HEK293 (cell line): ENCODE measurements at regions not wholly inside any gene's neighbourhood (a gene's known extent, or its start where the extent isn't known, plus 50 kb on each side); places are given as distances from the start of the nearest gene placed in this dataset.
"Not testable (repeated sequence)": the region's sequence is repeated elsewhere in the genome, so short reads cannot be mapped to it uniquely, and the experiment has no call there.

Source experiments
- CTCF ChIA-PET: fragments of 350-600 bp; formaldehyde crosslinking; extraction: SDS; loops from one replicate; lab custom pipeline; 2021; ENCODE audit warnings: antibody characterized with exemption; lab: Yijun Ruan, JAX
- POLR2A ChIA-PET: fragments of 300-600 bp; formaldehyde crosslinking; extraction: SDS; loops from one replicate; lab custom pipeline; 2020; ENCODE audit warnings: antibody characterized with exemption, inconsistent platforms; lab: Yijun Ruan, JAX
- H3K27ac ChIP-seq: fragments of 200-500 bp; sonication (Bioruptor generic); 2 replicates; pipeline ENCODE4 v1.5.1; 2014; ENCODE audit warnings: low read depth, low read length, control low read depth, inconsistent platforms; ENCODE audit errors: extremely low read depth
- H3K36me3 ChIP-seq, 2 experiments: fragments of 200-500 bp in 1 of 2; sonication (Bioruptor generic) in 1 of 2; 1 replicate in 1 of 2; 2 replicates in 1 of 2; pipeline ENCODE4 v1.5.1; 2014 to 2017; ENCODE audit warnings: inconsistent platforms in 2 of 2, low read length in 2 of 2; ENCODE audit not compliant: control insufficient read depth in 2 of 2, insufficient read depth in 1 of 2
- H3K4me1 ChIP-seq: fragments of 200-500 bp; sonication (Bioruptor generic); 2 replicates; pipeline ENCODE4 v1.5.1; 2014; ENCODE audit warnings: mild to moderate bottlenecking, low read length, inconsistent platforms; ENCODE audit not compliant: control insufficient read depth, insufficient read depth
- H3K4me3 ChIP-seq: 2 replicates; pipeline ENCODE4 v1.5.1; 2011; ENCODE audit warnings: low read depth, mild to moderate bottlenecking, control low read depth, low read length, moderate library complexity
- H3K9me3 ChIP-seq: fragments of 200-500 bp; sonication (Bioruptor generic); 2 replicates; pipeline ENCODE4 v1.5.1; 2014; ENCODE audit warnings: low read depth, low read length, inconsistent platforms; ENCODE audit not compliant: control insufficient read depth, insufficient read depth
- EGR2 ChIP-seq: fragments of 450-650 bp; formaldehyde crosslinking; IDR thresholded peaks from 2 replicates; pipeline ENCODE4 v1.5.1; 2016; ENCODE audit warnings: low read depth, missing biosample characterization, missing genetic modification characterization
- ELK4 ChIP-seq: IDR thresholded peaks from 2 replicates; pipeline ENCODE4 v1.6.1; 2011; ENCODE audit warnings: mild to moderate bottlenecking, low read depth, low read length, borderline replicate concordance
- IKZF3 ChIP-seq: fragments of 450-650 bp; IDR thresholded peaks from 2 replicates; pipeline ENCODE4 v1.5.0; 2018; ENCODE audit warnings: missing biosample characterization, mild to moderate bottlenecking, missing genetic modification characterization, moderate library complexity
- PRDM4 ChIP-seq: fragments of 450-650 bp; formaldehyde crosslinking; IDR thresholded peaks from 2 replicates; pipeline ENCODE4 v1.5.1; 2017; ENCODE audit warnings: missing biosample characterization, missing genetic modification characterization
- WT1 ChIP-seq: fragments of 450-650 bp; formaldehyde crosslinking; IDR thresholded peaks from 2 replicates; pipeline ENCODE4 v1.5.1; 2016; ENCODE audit warnings: missing biosample characterization, missing genetic modification characterization
- ZBTB11 ChIP-seq: fragments of 450-650 bp; formaldehyde crosslinking; conservative IDR thresholded peaks from 2 replicates; pipeline ENCODE4 v1.5.1; 2016; ENCODE audit warnings: low read depth, missing biosample characterization, missing genetic modification characterization
- ZBTB20 ChIP-seq: fragments of 450-650 bp; formaldehyde crosslinking; IDR thresholded peaks from 2 replicates; pipeline ENCODE4 v1.5.1; 2016; ENCODE audit warnings: missing biosample characterization, missing genetic modification characterization
- ZBTB21 ChIP-seq: fragments of 450-650 bp; formaldehyde crosslinking; IDR thresholded peaks from 2 replicates; pipeline ENCODE4 v1.5.1; 2017; ENCODE audit warnings: missing biosample characterization, missing genetic modification characterization
- ZBTB26 ChIP-seq: fragments of 450-650 bp; formaldehyde crosslinking; optimal IDR thresholded peaks from 2 replicates; pipeline ENCODE3; 2016; ENCODE audit warnings: missing biosample characterization, mild to moderate bottlenecking, missing genetic modification characterization
- ZBTB48 ChIP-seq: fragments of 450-650 bp; formaldehyde crosslinking; IDR thresholded peaks from 2 replicates; pipeline ENCODE4 v1.5.1; 2016; ENCODE audit warnings: missing biosample characterization, missing genetic modification characterization
- ZFP37 ChIP-seq: fragments of 450-650 bp; formaldehyde crosslinking; IDR thresholded peaks from 2 replicates; pipeline ENCODE4 v1.5.1; 2016; ENCODE audit warnings: missing biosample characterization, missing genetic modification characterization
- ZNF114 ChIP-seq: fragments of 450-650 bp; formaldehyde crosslinking; IDR thresholded peaks from 2 replicates; pipeline ENCODE4 v1.5.0; 2017; ENCODE audit warnings: missing biosample characterization, missing genetic modification characterization
- ZNF146 ChIP-seq: fragments of 450-650 bp; formaldehyde crosslinking; IDR thresholded peaks from 2 replicates; pipeline ENCODE4 v1.5.1; 2016; ENCODE audit warnings: missing biosample characterization, missing genetic modification characterization
- ZNF341 ChIP-seq: fragments of 450-650 bp; formaldehyde crosslinking; IDR thresholded peaks from 2 replicates; pipeline ENCODE4; 2016; ENCODE audit warnings: low read depth, missing biosample characterization, missing genetic modification characterization
- ZNF560 ChIP-seq: fragments of 450-650 bp; formaldehyde crosslinking; IDR thresholded peaks from 2 replicates; pipeline ENCODE4 v1.5.1; 2017; ENCODE audit warnings: missing biosample characterization, missing genetic modification characterization, borderline replicate concordance
- ZNF626 ChIP-seq: fragments of 450-650 bp; sonication (Bioruptor Pico); formaldehyde crosslinking; IDR thresholded peaks from 2 replicates; pipeline ENCODE4 v1.5.1; 2018; ENCODE audit warnings: missing biosample characterization, missing genetic modification characterization, inconsistent platforms
- ZNF654 ChIP-seq: fragments of 450-650 bp; formaldehyde crosslinking; IDR thresholded peaks from 2 replicates; pipeline ENCODE4 v1.5.1; 2016; ENCODE audit warnings: low read depth, missing biosample characterization, missing genetic modification characterization

- ChIA-PET POLR2A (no interaction called here), CTCF (interaction anchor here (0.6 to 1.6 kb wide), 4 partner anchors 15 to 207 kb away, joined by 3 to 9 read pairs (median 3); no protein-coding TSS in a partner anchor)
- no peaks in the 10 kb centered on the region for H3K36me3 ChIP-seq
- no peak overlapping the region for H3K27ac ChIP-seq
- H3K9me3 ChIP-seq: no peaks in the 10 kb centered on the region
- no peak overlapping the region for H3K4me3 ChIP-seq
- no peak for TF ChIP-seq ZNF560
- no peak for TF ChIP-seq EGR2 (tag by site-specific recombination)
- TF ChIP-seq ZBTB26: no peak
- no peak for TF ChIP-seq ZBTB21 (tag by site-specific recombination)
- no peak for TF ChIP-seq ZBTB20 (tag by site-specific recombination)
- TF ChIP-seq ZNF654: peak; percentile 88
- no peaks in the 10 kb centered on the region for H3K4me1 ChIP-seq
These were observed 124.6 kb upstream of the KCNAB1 start for GRCh38 chr3:155995525-155996370.

GRCh38 chr3:155996882-155997281 lies 123.5 kb upstream of the KCNAB1 start:
- Histone ChIP-seq H3K9me3 (no peaks in the 10 kb centered on the region), H3K36me3 (no peaks in the 10 kb centered on the region)
- POLR2A ChIA-PET: no interaction called here
- TF ChIP-seq ZBTB48 (tag by site-specific recombination): no peak
- no peak for TF ChIP-seq PRDM4 (tag by site-specific recombination)
- TF ChIP-seq IKZF3 (tag by site-specific recombination): no peak
- TF ChIP-seq ZFP37 (tag by site-specific recombination): no peak
- TF ChIP-seq ZNF341 (tag by site-specific recombination): no peak
- no peak for TF ChIP-seq ZNF626 (tag by site-specific recombination)
- TF ChIP-seq, all 188 proteins: peak for 0
- Histone ChIP-seq H3K4me1 (no peaks in the 10 kb centered on the region), H3K4me3 (no peak overlapping the region), H3K27ac (no peak overlapping the region)
- CTCF ChIA-PET: interaction anchor here (0.5 to 0.7 kb wide), 3 partner anchors 17 to 1362 kb away, joined by 3 read pairs; no protein-coding TSS in a partner anchor

GRCh38 chr3:155998173-155998572 lies 122.2 kb upstream of the KCNAB1 start:
- H3K9me3 ChIP-seq, H3K4me3 ChIP-seq, H3K36me3 ChIP-seq, H3K4me1 ChIP-seq, POLR2A ChIA-PET: not testable (repeated sequence)
- TF ChIP-seq ZNF146 (tag by site-specific recombination): peak; percentile 80
- TF ChIP-seq, all 188 proteins: peak for 1; not testable (repeated sequence) for 187
- not testable (repeated sequence) for H3K27ac ChIP-seq
- CTCF ChIA-PET: interaction anchor here (0.6 kb wide), 1 partner anchor 70 kb away, joined by 3 read pairs; no protein-coding TSS in a partner anchor

GRCh38 chr3:156005736-156006135 lies 114.6 kb upstream of the KCNAB1 start:
- POLR2A ChIA-PET: no interaction called here
- no peak overlapping the region for H3K4me3 ChIP-seq
- TF ChIP-seq ZNF114: no peak
- no peak for TF ChIP-seq WT1 (tag by site-specific recombination)
- no peak for TF ChIP-seq ZBTB11 (tag by site-specific recombination)
- no peak for TF ChIP-seq ELK4

More at GRCh38 chr3:156005736-156006135, 114.6 kb upstream of the KCNAB1 start:
- no peaks in the 10 kb centered on the region for H3K36me3 ChIP-seq
- CTCF ChIA-PET: interaction anchor here (1.0 kb wide), 1 partner anchor 9 kb away, joined by 3 read pairs; no protein-coding TSS in a partner anchor
- no peak overlapping the region for H3K27ac ChIP-seq
- H3K9me3 ChIP-seq: no peaks in the 10 kb centered on the region
- H3K4me1 ChIP-seq: no peaks in the 10 kb centered on the region
